HG02885 (cell line): ENCODE measurements at regions not wholly inside any gene's neighbourhood (a gene's known extent, or its start where the extent isn't known, plus 50 kb on each side); places are given as distances from the start of the nearest gene placed in this dataset.

Source experiments
- ATAC-seq: cut with Tn5 transposase; IDR thresholded peaks from one replicate; pipeline ENCODE4 v1.9.1; 2021; ENCODE audit warnings: mild to moderate bottlenecking; ENCODE audit not compliant: unreplicated experiment, poor library complexity

GRCh38 chr10:2487921-2488320 lies 579.4 kb upstream of the PFKP start:
- ATAC-seq = no peak

DNA sequence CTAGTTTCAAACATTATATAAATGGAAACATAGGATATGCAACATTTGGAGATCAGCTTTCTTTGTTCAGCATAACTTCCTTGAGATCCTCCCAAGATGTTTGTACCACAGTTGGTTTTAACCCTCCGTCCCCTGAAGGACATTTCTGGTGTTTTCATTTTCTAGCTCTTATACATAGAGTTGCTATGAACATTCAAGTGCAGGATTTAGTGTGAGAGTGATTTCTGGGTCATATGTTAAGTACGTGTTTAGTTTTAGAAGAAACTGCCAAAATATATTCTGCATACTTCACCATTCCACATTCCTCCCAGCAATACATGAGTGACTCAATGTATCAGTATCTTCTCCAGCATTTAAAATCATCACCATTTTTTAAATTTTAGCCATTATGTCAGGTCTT lies 588.7 kb upstream of the PFKP start:
- no peak for ATAC-seq

DNA sequence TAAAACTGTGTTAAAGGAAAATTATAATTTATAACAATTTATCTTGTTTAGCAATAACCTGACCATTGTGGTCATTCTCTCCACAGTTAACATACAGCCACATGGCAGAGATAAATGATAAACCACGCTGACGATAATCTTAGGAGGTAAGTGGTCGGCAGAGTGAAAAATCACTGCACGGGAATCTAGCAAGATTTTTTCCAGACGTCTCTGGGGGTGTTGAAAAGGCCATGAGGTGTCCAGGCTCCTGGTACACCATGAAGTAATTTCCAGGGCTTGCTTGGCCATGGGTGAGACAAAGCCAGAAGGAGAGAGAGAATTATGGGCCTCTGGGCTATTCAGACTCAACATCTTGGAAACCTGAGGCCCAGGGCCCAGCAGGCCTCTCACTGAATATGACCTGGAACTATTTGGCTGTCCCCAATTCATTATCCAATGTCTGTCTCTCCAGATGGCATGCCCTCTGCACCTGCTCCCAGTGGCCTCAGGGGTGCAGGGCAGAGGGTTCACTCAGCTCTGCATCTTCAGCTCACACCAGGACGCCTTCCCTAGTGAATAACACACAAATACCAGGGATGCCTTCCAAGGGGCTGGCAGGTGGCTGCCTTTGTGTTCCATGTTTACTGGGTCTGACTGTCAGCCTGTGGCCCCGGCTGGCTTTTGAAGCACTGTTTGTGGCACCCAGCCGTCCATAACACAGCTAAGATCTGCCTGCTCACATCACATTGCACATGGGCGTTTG lies 590.4 kb upstream of the PFKP start:
- ATAC-seq = no peak

DNA sequence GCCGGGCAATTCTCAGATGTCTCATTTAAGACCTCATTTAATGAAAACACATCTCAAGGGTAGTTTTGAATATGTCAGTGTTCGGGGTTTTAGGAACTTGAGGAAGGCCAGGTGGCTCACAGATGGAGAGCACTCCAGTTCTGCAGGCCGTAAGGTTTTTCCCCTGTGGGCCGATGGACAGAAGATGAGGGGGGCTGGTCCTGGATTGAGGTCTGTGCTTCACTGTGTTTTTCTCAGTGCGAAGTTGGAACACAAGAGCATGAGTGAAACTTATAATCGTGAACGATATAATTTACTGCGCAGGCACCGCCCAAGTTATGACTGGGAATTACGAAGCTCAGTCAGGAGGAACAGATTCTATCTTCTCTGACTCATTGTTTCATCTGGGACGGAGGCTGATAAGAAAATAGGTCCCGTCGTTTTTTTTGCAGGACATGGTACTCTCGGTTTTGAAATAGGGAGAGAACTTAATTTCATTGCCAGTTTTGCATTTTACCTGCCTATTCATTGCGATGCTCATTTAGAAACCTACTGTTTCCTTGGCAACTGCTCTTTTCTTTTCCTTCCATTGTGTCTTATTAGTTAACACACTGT lies 591.0 kb upstream of the PFKP start:
- ATAC-seq = no peak

DNA sequence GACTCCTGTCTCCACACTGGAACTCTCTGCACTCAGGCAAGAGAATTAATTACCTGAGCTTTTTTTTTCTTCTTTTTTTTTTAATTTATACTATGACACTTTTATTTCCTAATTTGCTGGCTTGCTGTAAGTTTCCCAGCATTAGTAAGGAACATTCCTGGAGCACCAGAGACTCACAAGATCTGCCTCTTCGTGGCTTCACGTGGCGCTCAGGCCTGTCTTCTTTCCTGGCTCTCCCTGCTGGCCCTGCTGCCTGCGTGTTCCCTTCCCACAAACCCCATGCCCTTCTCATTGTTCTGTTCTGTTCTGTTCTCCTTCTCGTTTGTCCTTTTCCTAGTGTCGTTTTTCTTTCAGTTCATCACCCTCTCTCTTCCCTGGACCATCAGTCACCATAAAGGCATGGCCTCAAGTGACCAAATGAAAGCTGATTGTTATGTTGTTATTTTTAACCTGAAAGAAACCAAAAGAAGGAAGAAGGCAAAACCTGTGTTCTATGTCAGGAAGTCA lies 591.6 kb upstream of the PFKP start:
- no peak for ATAC-seq

- ATAC-seq = no peak
Observed at GRCh38 chr10:2471811-2472210, 595.5 kb upstream of the PFKP start.

DNA sequence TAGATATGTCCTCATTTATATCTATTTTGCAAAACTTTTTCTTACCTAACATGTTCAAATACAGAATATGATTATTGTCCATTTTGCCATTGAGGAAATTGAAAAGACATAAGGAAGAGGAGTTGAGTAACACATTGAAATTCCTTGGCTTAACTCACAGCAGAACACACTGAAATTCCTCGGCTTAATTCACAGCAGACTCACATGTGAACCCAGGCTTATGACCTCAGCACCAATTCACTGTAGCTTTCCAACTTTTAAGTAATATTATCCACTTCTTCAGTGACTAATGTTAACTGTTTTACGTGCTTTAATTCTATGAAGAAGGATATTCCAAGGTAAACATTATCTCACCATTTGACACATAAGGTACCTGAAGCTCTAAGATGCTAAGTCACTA lies 597.5 kb upstream of the PFKP start:
- ATAC-seq = no peak

- ATAC-seq = no peak
Observed at GRCh38 chr10:2464483-2464882, 602.9 kb upstream of the PFKP start.

- no peak for ATAC-seq
Observed at GRCh38 chr10:2463316-2463715, 604.0 kb upstream of the PFKP start.

DNA sequence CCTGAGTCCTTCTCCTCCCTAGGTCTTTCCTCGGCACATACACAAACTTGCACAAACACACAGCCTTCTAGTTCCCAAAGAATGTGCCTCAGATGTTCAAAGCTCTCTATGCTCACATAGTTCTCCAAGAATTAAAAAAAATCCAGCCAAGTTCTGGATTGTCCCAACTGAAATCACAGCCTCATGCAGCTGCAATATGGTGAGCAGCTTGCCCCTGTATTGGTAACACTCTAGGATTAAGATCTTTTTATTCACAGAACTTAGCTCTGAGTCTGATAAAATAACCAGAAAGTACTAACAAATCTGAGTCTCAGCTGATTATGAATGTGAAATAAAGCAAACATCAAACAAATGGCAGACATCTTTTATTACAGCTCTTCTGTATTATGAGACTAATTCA lies 604.8 kb upstream of the PFKP start:
- no peak for ATAC-seq

GRCh38 chr10:2460812-2461211 lies 606.5 kb upstream of the PFKP start:
- ATAC-seq = no peak

GRCh38 chr10:2459713-2460112 lies 607.6 kb upstream of the PFKP start:
- ATAC-seq = no peak

DNA sequence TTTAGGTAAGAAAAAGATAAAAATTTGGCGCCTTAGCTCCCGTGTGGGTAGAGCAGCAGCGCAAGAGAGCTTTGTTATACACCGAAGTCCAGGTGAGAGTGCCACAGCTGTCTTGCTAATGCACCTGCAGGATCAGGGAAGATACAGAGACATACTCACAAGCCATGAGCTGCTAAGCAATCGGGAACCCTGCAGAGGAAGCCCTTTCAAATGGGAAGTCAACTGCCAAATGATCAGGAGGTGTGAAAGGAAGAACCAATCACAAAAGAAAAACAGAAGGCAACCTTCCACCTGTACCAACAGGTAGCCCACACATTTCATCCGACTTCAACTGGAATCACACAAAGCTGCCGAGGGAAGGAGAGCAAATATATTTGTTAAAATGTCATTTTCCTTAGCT lies 610.5 kb upstream of the PFKP start:
- no peak for ATAC-seq

- no peak for ATAC-seq
Observed at GRCh38 chr10:2445370-2445769, 622.0 kb upstream of the PFKP start.

DNA sequence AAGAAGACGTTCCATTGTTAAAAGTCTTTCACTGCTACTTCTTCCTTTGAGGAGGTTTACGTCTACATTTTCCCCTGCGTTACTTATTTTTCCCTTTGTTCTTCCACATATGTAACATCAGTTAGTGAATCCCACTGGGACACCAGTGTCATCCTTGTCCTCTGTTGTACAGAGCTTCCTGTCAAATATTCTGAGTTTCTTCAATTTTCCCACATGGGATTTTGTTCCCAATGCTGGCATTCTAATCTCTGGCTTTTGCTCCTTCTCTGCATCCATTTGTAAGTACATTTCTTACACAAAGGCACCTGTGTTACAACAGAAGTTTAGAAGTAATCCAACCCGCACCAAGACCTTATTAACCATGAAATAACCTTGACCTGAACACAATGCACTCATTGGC lies 627.4 kb upstream of the PFKP start:
- no peak for ATAC-seq

- ATAC-seq = no peak
Observed at GRCh38 chr10:2439000-2439399, 628.3 kb upstream of the PFKP start.

DNA sequence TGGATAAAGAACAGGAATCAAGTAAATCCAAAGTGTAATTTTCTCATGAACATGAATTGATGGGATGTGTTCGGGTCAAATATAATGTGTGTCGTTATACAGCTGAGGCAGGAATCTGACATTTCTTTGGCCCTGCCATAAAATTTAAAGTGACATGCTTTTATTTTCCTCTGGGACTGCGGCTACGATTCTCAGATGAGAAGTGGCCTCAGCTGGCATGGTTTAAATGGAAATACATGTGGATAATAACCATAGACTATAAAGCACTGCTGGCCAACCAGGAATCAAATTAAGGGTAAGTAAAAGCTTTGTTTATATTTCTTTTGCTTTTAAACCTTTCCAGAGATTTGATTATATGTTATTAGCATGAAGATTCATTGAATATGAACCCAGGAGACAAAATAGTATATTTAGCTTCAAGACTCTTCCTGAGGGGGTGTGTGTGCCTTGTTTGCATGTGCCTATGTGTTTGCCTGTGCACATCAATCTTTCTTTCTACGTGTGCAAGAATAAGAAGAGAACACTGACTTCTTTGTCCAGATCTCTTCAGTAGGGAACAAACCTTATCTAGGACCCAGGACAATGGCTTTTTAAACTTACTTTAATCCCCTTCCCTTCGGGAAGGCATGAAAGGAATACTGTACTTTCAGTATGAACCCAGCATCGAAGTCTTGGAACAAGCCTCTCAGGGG lies 629.0 kb upstream of the PFKP start:
- no peak for ATAC-seq

DNA sequence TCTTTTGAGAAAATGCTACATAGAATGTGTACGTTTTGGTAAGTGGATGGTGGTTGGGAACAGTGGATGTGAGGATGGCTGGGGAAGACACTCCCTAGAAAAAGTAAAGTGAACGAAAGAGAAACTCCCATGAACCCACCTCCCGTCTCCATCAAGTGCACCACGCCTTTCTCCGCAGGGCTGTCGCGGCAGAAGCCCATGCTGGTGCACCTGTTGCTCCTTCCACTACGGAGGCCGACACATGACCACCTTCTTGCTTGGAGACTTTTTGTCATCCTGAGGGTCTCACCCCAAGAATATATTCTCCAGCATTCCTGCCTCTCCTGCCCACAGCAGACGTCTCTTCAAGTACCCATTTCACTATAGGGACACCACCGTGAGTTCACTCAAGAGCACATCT lies 630.4 kb upstream of the PFKP start:
- ATAC-seq = no peak

- ATAC-seq = no peak
Observed at GRCh38 chr10:2431961-2432360, 635.4 kb upstream of the PFKP start.

GRCh38 chr10:2427412-2427811 lies 639.9 kb upstream of the PFKP start:
- no peak for ATAC-seq

DNA sequence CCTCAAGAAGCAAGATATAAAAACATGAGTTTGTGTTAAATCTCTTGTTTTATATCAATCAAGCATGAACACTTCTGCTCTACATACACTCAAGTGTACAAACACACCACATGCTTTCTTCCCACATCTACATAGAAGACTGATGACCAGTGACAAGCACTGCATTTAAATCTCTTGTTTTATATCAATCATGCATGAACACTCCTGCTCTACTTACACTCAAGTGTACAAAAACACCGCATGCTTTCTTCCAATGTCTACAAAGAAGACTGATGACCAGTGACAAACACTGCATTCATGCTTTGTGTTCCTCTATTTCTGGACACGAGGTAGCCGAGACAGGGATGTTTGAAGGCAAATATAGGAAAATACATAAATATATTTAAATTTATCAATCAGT lies 642.0 kb upstream of the PFKP start:
- ATAC-seq = no peak

DNA sequence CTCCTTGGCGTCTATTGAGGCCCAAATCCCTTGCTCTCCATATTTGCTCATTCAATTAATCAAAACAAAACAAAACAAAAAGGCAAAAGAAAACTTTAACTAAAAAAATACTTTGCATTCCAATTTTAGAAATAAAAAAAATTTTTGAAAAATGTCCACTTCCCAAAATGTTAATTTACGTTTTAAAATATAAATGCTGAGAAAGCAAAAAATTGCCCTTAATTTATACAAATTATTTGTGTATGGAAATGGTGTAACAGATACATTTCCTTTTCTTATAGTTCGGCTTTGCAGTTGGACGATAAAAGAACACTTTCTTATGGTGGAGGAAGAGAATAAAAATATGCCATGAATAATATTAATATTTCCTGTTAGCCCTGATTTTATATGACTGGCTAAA lies 652.8 kb upstream of the PFKP start:
- no peak for ATAC-seq
